KOPT-K1 (cell line): ENCODE measurements at regions not wholly inside any gene's neighbourhood (a gene's known extent, or its start where the extent isn't known, plus 50 kb on each side); places are given as distances from the start of the nearest gene placed in this dataset.

Experiments
- H3K27ac ChIP-seq: fragments of 200-600 bp; sonication (generic); 2 replicates; pipeline ENCODE4 v1.5.1; 2016; ENCODE audit warnings: antibody characterized with exemption, mild to moderate bottlenecking, low read depth, low read length; ENCODE audit not compliant: poor library complexity, severe bottlenecking
- H3K36me3 ChIP-seq: fragments of 200-600 bp; sonication (generic); 2 replicates; pipeline ENCODE4 v1.5.1; 2017; ENCODE audit warnings: antibody characterized with exemption, mild to moderate bottlenecking, low read length, moderate library complexity; ENCODE audit not compliant: insufficient read depth
- H3K9me3 ChIP-seq: fragments of 200-600 bp; sonication (generic); 2 replicates; pipeline ENCODE4 v1.5.1; 2017; ENCODE audit warnings: antibody characterized with exemption, low read length, mild to moderate bottlenecking; ENCODE audit not compliant: insufficient read depth, poor library complexity, severe bottlenecking

GRCh38 chr16:13401641-13402040 is 500.2 kb downstream of the SHISA9 start:
- no peaks in the 10 kb centered on the region for H3K9me3 ChIP-seq
- H3K27ac ChIP-seq: no peak overlapping the region
- H3K36me3 ChIP-seq: no peaks in the 10 kb centered on the region

GRCh38 chr16:13402601-13403000 is 501.2 kb downstream of the SHISA9 start:
- no peaks in the 10 kb centered on the region for H3K9me3 ChIP-seq
- H3K36me3 ChIP-seq: no peaks in the 10 kb centered on the region
- no peak overlapping the region for H3K27ac ChIP-seq

- Histone ChIP-seq H3K36me3 (no peaks in the 10 kb centered on the region), H3K27ac (no peak overlapping the region), H3K9me3 (no peaks in the 10 kb centered on the region)
Observed at GRCh38 chr16:13403326-13403725, 501.9 kb downstream of the SHISA9 start.

GRCh38 chr16:13414154-13414553 is 505.8 kb upstream of the ERCC4 start:
- Histone ChIP-seq H3K27ac (no peak overlapping the region), H3K36me3 (no peaks in the 10 kb centered on the region), H3K9me3 (peaks cover 4% of the 10 kb centered on the region)

GRCh38 chr16:13419589-13419988 is 500.4 kb upstream of the ERCC4 start:
- Histone ChIP-seq H3K27ac (no peak overlapping the region), H3K9me3 (no peaks in the 10 kb centered on the region), H3K36me3 (no peaks in the 10 kb centered on the region)

- Histone ChIP-seq H3K9me3 (no peaks in the 10 kb centered on the region), H3K27ac (no peak overlapping the region), H3K36me3 (no peaks in the 10 kb centered on the region)
Observed at GRCh38 chr16:13421726-13422125, 498.2 kb upstream of the ERCC4 start.

GRCh38 chr16:13425836-13426235 is 494.1 kb upstream of the ERCC4 start:
- Histone ChIP-seq H3K9me3 (no peaks in the 10 kb centered on the region), H3K36me3 (no peaks in the 10 kb centered on the region), H3K27ac (no peak overlapping the region)

- no peaks in the 10 kb centered on the region for H3K9me3 ChIP-seq
- no peak overlapping the region for H3K27ac ChIP-seq
- no peaks in the 10 kb centered on the region for H3K36me3 ChIP-seq
Observed at GRCh38 chr16:13426269-13426668, 493.7 kb upstream of the ERCC4 start.

GRCh38 chr16:13426736-13427135 is 493.2 kb upstream of the ERCC4 start:
- Histone ChIP-seq H3K36me3 (no peaks in the 10 kb centered on the region), H3K27ac (no peak overlapping the region), H3K9me3 (no peaks in the 10 kb centered on the region)

GRCh38 chr16:13427943-13428342 is 492.0 kb upstream of the ERCC4 start:
- no peaks in the 10 kb centered on the region for H3K36me3 ChIP-seq
- H3K27ac ChIP-seq: no peak overlapping the region
- H3K9me3 ChIP-seq: no peaks in the 10 kb centered on the region

- Histone ChIP-seq H3K27ac (no peak overlapping the region), H3K36me3 (no peaks in the 10 kb centered on the region), H3K9me3 (no peaks in the 10 kb centered on the region)
Observed at GRCh38 chr16:13429416-13429815, 490.5 kb upstream of the ERCC4 start.

- Histone ChIP-seq H3K36me3 (no peaks in the 10 kb centered on the region), H3K27ac (no peak overlapping the region), H3K9me3 (no peaks in the 10 kb centered on the region)
Observed at GRCh38 chr16:13435415-13435814, 484.5 kb upstream of the ERCC4 start.

- H3K27ac ChIP-seq: no peak overlapping the region
- no peaks in the 10 kb centered on the region for H3K36me3 ChIP-seq
- H3K9me3 ChIP-seq: no peaks in the 10 kb centered on the region
Observed at GRCh38 chr16:13435873-13436474, 484.0 kb upstream of the ERCC4 start.

GRCh38 chr16:13436641-13437412 is 483.1 kb upstream of the ERCC4 start:
- H3K27ac ChIP-seq: no peak overlapping the region
- H3K36me3 ChIP-seq: no peaks in the 10 kb centered on the region
- H3K9me3 ChIP-seq: no peaks in the 10 kb centered on the region

GRCh38 chr16:13437413-13437795 is 482.6 kb upstream of the ERCC4 start:
- no peaks in the 10 kb centered on the region for H3K9me3 ChIP-seq
- H3K27ac ChIP-seq: no peak overlapping the region
- H3K36me3 ChIP-seq: no peaks in the 10 kb centered on the region

GRCh38 chr16:13438064-13438463 is 481.9 kb upstream of the ERCC4 start:
- Histone ChIP-seq H3K9me3 (no peaks in the 10 kb centered on the region), H3K36me3 (no peaks in the 10 kb centered on the region), H3K27ac (no peak overlapping the region)
